Gastroesophageal sphincter (tissue), 3 donors: ENCODE measurements at regions not wholly inside any gene's neighbourhood (a gene's known extent, or its start where the extent isn't known, plus 50 kb on each side); places are given as distances from the start of the nearest gene placed in this dataset.

Experiments
- POLR2AphosphoS5 ChIP-seq: sonication (generic); formaldehyde crosslinking; IDR thresholded peaks from one replicate; pipeline ENCODE4 v1.6.1; 2017; ENCODE audit warnings: antibody characterized with exemption
- TF ChIP-seq, protein P1 (sequence below), 4 experiments: fragments of 200-600 bp in 2 of 4; fragments of 450-650 bp in 2 of 4; sonication (generic) in 1 of 4; IDR thresholded peaks; one replicate each; pipeline ENCODE4 v1.5.1; 2017 to 2019; ENCODE audit warnings: antibody characterized with exemption in 4 of 4, mild to moderate bottlenecking in 2 of 4, moderate library complexity in 2 of 4

DNA sequence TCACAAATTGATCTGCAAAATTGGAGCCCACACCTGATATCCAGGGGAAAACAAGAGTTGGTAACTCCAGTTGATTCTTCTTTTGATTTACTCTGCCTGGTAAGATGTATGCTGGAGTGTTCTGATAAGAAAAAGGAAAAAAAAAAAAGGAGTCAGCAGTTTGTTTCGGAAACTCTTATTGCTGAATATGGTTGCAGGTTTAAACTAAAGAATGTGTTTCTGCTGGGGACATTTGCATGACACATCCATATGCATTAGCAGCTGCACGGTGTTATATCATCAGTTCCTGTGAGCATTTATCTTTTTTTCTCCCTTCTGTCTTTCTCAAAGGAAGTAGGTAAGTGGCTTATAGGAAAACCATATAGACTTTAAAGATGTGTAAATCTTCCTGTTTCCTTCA, 418.5 kb upstream of the ESRRG start:
- TF ChIP-seq, protein P1, sequence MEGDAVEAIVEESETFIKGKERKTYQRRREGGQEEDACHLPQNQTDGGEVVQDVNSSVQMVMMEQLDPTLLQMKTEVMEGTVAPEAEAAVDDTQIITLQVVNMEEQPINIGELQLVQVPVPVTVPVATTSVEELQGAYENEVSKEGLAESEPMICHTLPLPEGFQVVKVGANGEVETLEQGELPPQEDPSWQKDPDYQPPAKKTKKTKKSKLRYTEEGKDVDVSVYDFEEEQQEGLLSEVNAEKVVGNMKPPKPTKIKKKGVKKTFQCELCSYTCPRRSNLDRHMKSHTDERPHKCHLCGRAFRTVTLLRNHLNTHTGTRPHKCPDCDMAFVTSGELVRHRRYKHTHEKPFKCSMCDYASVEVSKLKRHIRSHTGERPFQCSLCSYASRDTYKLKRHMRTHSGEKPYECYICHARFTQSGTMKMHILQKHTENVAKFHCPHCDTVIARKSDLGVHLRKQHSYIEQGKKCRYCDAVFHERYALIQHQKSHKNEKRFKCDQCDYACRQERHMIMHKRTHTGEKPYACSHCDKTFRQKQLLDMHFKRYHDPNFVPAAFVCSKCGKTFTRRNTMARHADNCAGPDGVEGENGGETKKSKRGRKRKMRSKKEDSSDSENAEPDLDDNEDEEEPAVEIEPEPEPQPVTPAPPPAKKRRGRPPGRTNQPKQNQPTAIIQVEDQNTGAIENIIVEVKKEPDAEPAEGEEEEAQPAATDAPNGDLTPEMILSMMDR (IDR thresholded peaks at IDR 0.05) = no peak
- TF ChIP-seq POLR2AphosphoS5 = no peak
